ENCODE measurements at regions not wholly inside any gene's neighbourhood (a gene's known extent, or its start where the extent isn't known, plus 50 kb on each side); places are given as distances from the start of the nearest gene placed in this dataset.

GRCh38 chr7:113460067-113460466 lies 341.7 kb upstream of the SMIM30 start:
- no peak overlapping the region for H3K9ac ChIP-seq (ENCODE audit: low read depth, low read length, poor library complexity)
- no peaks in the 10 kb centered on the region for H3K79me1 ChIP-seq (ENCODE audit: low read depth, low read length)
- no peak overlapping the region for H3K14ac ChIP-seq (ENCODE audit: low read length)
- H3K23ac ChIP-seq (ENCODE audit: low read depth, low read length, poor library complexity), result no peak overlapping the region
- H3K18ac ChIP-seq (ENCODE audit: low read length), result no peak overlapping the region
- no peak overlapping the region for H2BK12ac ChIP-seq (ENCODE audit: low read length)
- H3K36me3 ChIP-seq (replicated peaks in 1 of 2; ENCODE audit: control insufficient read depth in 2 of 2, insufficient read depth in 2 of 2, low read length in 2 of 2), result no peaks in the 10 kb centered on the region
- DNase-seq (ENCODE audit: low spot score), result no peak
- H2BK120ac ChIP-seq (ENCODE audit: low read depth, low read length), result no peak overlapping the region
- H2BK5ac ChIP-seq (ENCODE audit: low read length), result no peak overlapping the region
- no peak overlapping the region for H3K4me2 ChIP-seq (ENCODE audit: insufficient read depth, low read length, poor library complexity, severe bottlenecking)
- no peak overlapping the region for H2AFZ ChIP-seq (ENCODE audit: low read length)
- no peak overlapping the region for H4K8ac ChIP-seq (ENCODE audit: low read depth, low read length)
- H2BK15ac ChIP-seq (ENCODE audit: low read length), result no peak overlapping the region
- no peak overlapping the region for H3K27ac ChIP-seq (replicated peaks; ENCODE audit: low read length)
- no peak overlapping the region for H4K91ac ChIP-seq (ENCODE audit: low read depth, low read length, poor library complexity)
- H3K27me3 ChIP-seq (ENCODE audit: control insufficient read depth in 3 of 3, insufficient read depth in 3 of 3, low read depth in 1 of 3, low read length in 3 of 3), result no peaks in the 10 kb centered on the region
- no peak overlapping the region for H3K4ac ChIP-seq (ENCODE audit: low read length)
- no CpG with 5 or more reads among the region's 5 CpGs for WGBS, 2 donors (ENCODE audit: extremely low coverage in 2 of 2, insufficient read length in 2 of 2, insufficient replicate concordance in 1 of 2)
- H3K4me3 ChIP-seq (ENCODE audit: low read length in 2 of 2), result no peak overlapping the region
- H2AK5ac ChIP-seq (ENCODE audit: low read depth, low read length), result no peak overlapping the region
- no peaks in the 10 kb centered on the region for H3K9me3 ChIP-seq (replicated peaks in 1 of 2; ENCODE audit: control insufficient read depth in 2 of 2, insufficient read depth in 1 of 2, low read depth in 1 of 2, low read length in 2 of 2)
- no peaks in the 10 kb centered on the region for H3K4me1 ChIP-seq (ENCODE audit: control insufficient read depth in 2 of 2, insufficient read depth in 1 of 2, low read depth in 1 of 2, low read length in 2 of 2)

GRCh38 chr7:113456533-113456932 lies 338.2 kb upstream of the SMIM30 start:
- H3K9me3 ChIP-seq (replicated peaks in 1 of 2; ENCODE audit: control insufficient read depth in 2 of 2, insufficient read depth in 1 of 2, low read depth in 1 of 2, low read length in 2 of 2), result no peaks in the 10 kb centered on the region
- no peak overlapping the region for H2BK120ac ChIP-seq (ENCODE audit: low read depth, low read length)
- no peak overlapping the region for H2BK5ac ChIP-seq (ENCODE audit: low read length)
- H2BK12ac ChIP-seq (ENCODE audit: low read length), result no peak overlapping the region
- H3K79me1 ChIP-seq (ENCODE audit: low read depth, low read length), result no peaks in the 10 kb centered on the region
- peaks cover 2 to 8% of the 10 kb centered on the region in 2 donors for H3K4me1 ChIP-seq (ENCODE audit: control insufficient read depth in 2 of 2, insufficient read depth in 1 of 2, low read depth in 1 of 2, low read length in 2 of 2)
- no peak overlapping the region for H3K9ac ChIP-seq (ENCODE audit: low read depth, low read length, poor library complexity)
- WGBS, 2 donors (ENCODE audit: extremely low coverage in 2 of 2, insufficient read length in 2 of 2, insufficient replicate concordance in 1 of 2), result no CpG with 5 or more reads among the region's 11 CpGs
- no peak overlapping the region for H3K4ac ChIP-seq (ENCODE audit: low read length)
- H3K36me3 ChIP-seq (replicated peaks in 1 of 2; ENCODE audit: control insufficient read depth in 2 of 2, insufficient read depth in 2 of 2, low read length in 2 of 2), result no peaks in the 10 kb centered on the region
- DNase-seq (ENCODE audit: low spot score), result no peak
- no peak overlapping the region for H4K8ac ChIP-seq (ENCODE audit: low read depth, low read length)
- H3K27ac ChIP-seq (replicated peaks; ENCODE audit: low read length), result no peak overlapping the region
- no peaks in the 10 kb centered on the region for H3K27me3 ChIP-seq (ENCODE audit: control insufficient read depth in 3 of 3, insufficient read depth in 3 of 3, low read depth in 1 of 3, low read length in 3 of 3)
- peak overlapping the region; percentile 33 for H4K91ac ChIP-seq (ENCODE audit: low read depth, low read length, poor library complexity)
- H2AK5ac ChIP-seq (ENCODE audit: low read depth, low read length), result no peak overlapping the region
- H2BK15ac ChIP-seq (ENCODE audit: low read length), result no peak overlapping the region
- H2AFZ ChIP-seq (ENCODE audit: low read length), result no peak overlapping the region
- no peak overlapping the region for H3K4me2 ChIP-seq (ENCODE audit: insufficient read depth, low read length, poor library complexity, severe bottlenecking)
- H3K23ac ChIP-seq (ENCODE audit: low read depth, low read length, poor library complexity), result peak overlapping the region; percentile 59
- H3K18ac ChIP-seq (ENCODE audit: low read length), result no peak overlapping the region
- no peak overlapping the region for H3K4me3 ChIP-seq (ENCODE audit: low read length in 2 of 2)
- no peak overlapping the region for H3K14ac ChIP-seq (ENCODE audit: low read length)

DNA sequence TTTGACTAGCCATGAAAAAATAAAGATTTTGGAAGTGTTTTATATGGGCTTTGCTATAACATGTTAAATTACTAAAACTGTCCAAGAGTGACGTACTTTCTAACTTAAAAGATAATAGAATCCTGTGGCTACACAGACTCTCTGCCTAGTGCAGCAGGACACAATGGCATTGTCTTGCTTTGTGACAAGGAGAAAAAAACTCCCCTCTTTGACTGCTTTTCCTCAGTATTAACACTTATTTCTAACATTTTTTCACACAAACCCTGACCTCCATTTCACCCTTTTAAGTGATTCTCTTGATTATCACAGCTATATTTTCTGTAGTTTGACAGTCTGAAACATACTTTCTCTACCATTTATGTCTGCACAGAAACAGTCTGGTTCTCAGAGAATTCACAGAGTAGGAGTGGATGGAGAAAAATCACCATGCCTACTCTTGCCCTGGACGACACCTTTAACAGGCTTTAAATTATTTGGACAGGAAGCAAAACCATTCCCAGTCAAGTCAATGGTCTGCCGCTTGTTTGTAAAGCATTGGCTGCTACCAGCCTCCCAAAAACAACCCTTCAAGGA lies 336.3 kb upstream of the SMIM30 start:
- H2BK120ac ChIP-seq (ENCODE audit: low read depth, low read length), result no peak overlapping the region
- WGBS, 2 donors (ENCODE audit: extremely low coverage in 2 of 2, insufficient read length in 2 of 2, insufficient replicate concordance in 1 of 2), result no CpG with 5 or more reads among the region's 3 CpGs

GRCh38 chr7:113452245-113452644 lies 333.9 kb upstream of the SMIM30 start:
- H2BK120ac ChIP-seq (ENCODE audit: low read depth, low read length), result no peak overlapping the region
- no peak overlapping the region for H3K14ac ChIP-seq (ENCODE audit: low read length)
- no peaks in the 10 kb centered on the region for H3K9me3 ChIP-seq (replicated peaks in 1 of 2; ENCODE audit: control insufficient read depth in 2 of 2, insufficient read depth in 1 of 2, low read depth in 1 of 2, low read length in 2 of 2)
- no peak overlapping the region for H4K91ac ChIP-seq (ENCODE audit: low read depth, low read length, poor library complexity)
- H3K9ac ChIP-seq (ENCODE audit: low read depth, low read length, poor library complexity), result no peak overlapping the region
- no peak overlapping the region for H2BK15ac ChIP-seq (ENCODE audit: low read length)
- H2BK12ac ChIP-seq (ENCODE audit: low read length), result no peak overlapping the region
- H2BK5ac ChIP-seq (ENCODE audit: low read length), result no peak overlapping the region
- no peaks in the 10 kb centered on the region for H3K27me3 ChIP-seq (ENCODE audit: control insufficient read depth in 3 of 3, insufficient read depth in 3 of 3, low read depth in 1 of 3, low read length in 3 of 3)
- peaks cover 2 to 8% of the 10 kb centered on the region in 2 donors for H3K4me1 ChIP-seq (ENCODE audit: control insufficient read depth in 2 of 2, insufficient read depth in 1 of 2, low read depth in 1 of 2, low read length in 2 of 2)
- no peak overlapping the region for H3K18ac ChIP-seq (ENCODE audit: low read length)
- no peaks in the 10 kb centered on the region for H3K79me1 ChIP-seq (ENCODE audit: low read depth, low read length)
- no peak overlapping the region for H3K4me2 ChIP-seq (ENCODE audit: insufficient read depth, low read length, poor library complexity, severe bottlenecking)
- no peak overlapping the region for H3K4ac ChIP-seq (ENCODE audit: low read length)
- no CpG with 5 or more reads among the region's 4 CpGs for WGBS, 2 donors (ENCODE audit: extremely low coverage in 2 of 2, insufficient read length in 2 of 2, insufficient replicate concordance in 1 of 2)
- no peak overlapping the region for H2AK5ac ChIP-seq (ENCODE audit: low read depth, low read length)
- no peak overlapping the region for H2AFZ ChIP-seq (ENCODE audit: low read length)
- no peaks in the 10 kb centered on the region for H3K36me3 ChIP-seq (replicated peaks in 1 of 2; ENCODE audit: control insufficient read depth in 2 of 2, insufficient read depth in 2 of 2, low read length in 2 of 2)
- no peak overlapping the region for H3K27ac ChIP-seq (replicated peaks; ENCODE audit: low read length)
- no peak overlapping the region for H3K23ac ChIP-seq (ENCODE audit: low read depth, low read length, poor library complexity)
- no peak for DNase-seq (ENCODE audit: low spot score)
- H4K8ac ChIP-seq (ENCODE audit: low read depth, low read length), result no peak overlapping the region
- H3K4me3 ChIP-seq (ENCODE audit: low read length in 2 of 2), result no peak overlapping the region

More for the DNA sequence above, 336.3 kb upstream of the SMIM30 start:
- Histone ChIP-seq H3K4me1 (ENCODE audit: control insufficient read depth in 2 of 2, insufficient read depth in 1 of 2, low read depth in 1 of 2, low read length in 2 of 2) (peaks cover 2 to 8% of the 10 kb centered on the region in 2 donors), H3K4ac (ENCODE audit: low read length) (no peak overlapping the region), H3K9ac (ENCODE audit: low read depth, low read length, poor library complexity) (no peak overlapping the region), H3K9me3 (replicated peaks in 1 of 2; ENCODE audit: control insufficient read depth in 2 of 2, insufficient read depth in 1 of 2, low read depth in 1 of 2, low read length in 2 of 2) (no peaks in the 10 kb centered on the region), H4K91ac (ENCODE audit: low read depth, low read length, poor library complexity) (no peak overlapping the region), H4K8ac (ENCODE audit: low read depth, low read length) (no peak overlapping the region), H2BK5ac (ENCODE audit: low read length) (no peak overlapping the region), H3K4me3 (ENCODE audit: low read length in 2 of 2) (no peak overlapping the region), H3K23ac (ENCODE audit: low read depth, low read length, poor library complexity) (no peak overlapping the region), H2AFZ (ENCODE audit: low read length) (no peak overlapping the region), H2BK12ac (ENCODE audit: low read length) (no peak overlapping the region), H3K18ac (ENCODE audit: low read length) (no peak overlapping the region), H3K27me3 (ENCODE audit: control insufficient read depth in 3 of 3, insufficient read depth in 3 of 3, low read depth in 1 of 3, low read length in 3 of 3) (no peaks in the 10 kb centered on the region), H3K4me2 (ENCODE audit: insufficient read depth, low read length, poor library complexity, severe bottlenecking) (no peak overlapping the region), H3K14ac (ENCODE audit: low read length) (no peak overlapping the region), H2AK5ac (ENCODE audit: low read depth, low read length) (no peak overlapping the region), H3K27ac (replicated peaks; ENCODE audit: low read length) (no peak overlapping the region), H3K36me3 (replicated peaks in 1 of 2; ENCODE audit: control insufficient read depth in 2 of 2, insufficient read depth in 2 of 2, low read length in 2 of 2) (no peaks in the 10 kb centered on the region), H2BK15ac (ENCODE audit: low read length) (no peak overlapping the region), H3K79me1 (ENCODE audit: low read depth, low read length) (no peaks in the 10 kb centered on the region)
- no peak for DNase-seq (ENCODE audit: low spot score)
